ENCODE measurements at regions not wholly inside any gene's neighbourhood (a gene's known extent, or its start where the extent isn't known, plus 50 kb on each side); places are given as distances from the start of the nearest gene placed in this dataset.
"Not testable (repeated sequence)": the region's sequence is repeated elsewhere in the genome, so short reads cannot be mapped to it uniquely, and the experiment has no call there.

- no peak for DNase-seq (ENCODE audit: low spot score)
Measured at GRCh38 chr14:44453433-44454171, 53.5 kb downstream of the FSCB start.

- not testable (repeated sequence) for DNase-seq (ENCODE audit: low spot score)
Measured at GRCh38 chr14:44450232-44450631, 56.9 kb downstream of the FSCB start.

GRCh38 chr14:44449680-44450079, 57.4 kb downstream of the FSCB start:
- DNase-seq (ENCODE audit: low spot score): no peak

- no peak for DNase-seq (ENCODE audit: low spot score)
Measured at GRCh38 chr14:44448951-44449358, 58.1 kb downstream of the FSCB start.

GRCh38 chr14:44446965-44447364, 60.1 kb downstream of the FSCB start:
- DNase-seq (ENCODE audit: low spot score): no peak

- no peak for DNase-seq (ENCODE audit: low spot score)
Measured at GRCh38 chr14:44444454-44444853, 62.6 kb downstream of the FSCB start.

- DNase-seq (ENCODE audit: low spot score): no peak
Measured at GRCh38 chr14:44438936-44439335, 68.1 kb downstream of the FSCB start.

- DNase-seq (ENCODE audit: low spot score): no peak
Measured at GRCh38 chr14:44438221-44438620, 68.9 kb downstream of the FSCB start.

GRCh38 chr14:44436458-44436857, 70.6 kb downstream of the FSCB start:
- no peak for DNase-seq (ENCODE audit: low spot score)

GRCh38 chr14:44428231-44428945, 78.7 kb downstream of the FSCB start:
- no peak for DNase-seq (ENCODE audit: low spot score)

GRCh38 chr14:44422699-44423098, 84.4 kb downstream of the FSCB start:
- DNase-seq (ENCODE audit: low spot score): no peak

- no peak for DNase-seq (ENCODE audit: low spot score)
Measured at GRCh38 chr14:44420226-44420625, 86.9 kb downstream of the FSCB start.

- no peak for DNase-seq (ENCODE audit: low spot score)
Measured at GRCh38 chr14:44418856-44419255, 88.2 kb downstream of the FSCB start.

- no peak for DNase-seq (ENCODE audit: low spot score)
Measured at GRCh38 chr14:44417809-44418208, 89.3 kb downstream of the FSCB start.

GRCh38 chr14:44414646-44415045, 92.4 kb downstream of the FSCB start:
- DNase-seq (ENCODE audit: low spot score): no peak

GRCh38 chr14:44412858-44413569, 94.1 kb downstream of the FSCB start:
- no peak for DNase-seq (ENCODE audit: low spot score)

- DNase-seq (ENCODE audit: low spot score): no peak
Measured at GRCh38 chr14:44405011-44405486, 102.0 kb downstream of the FSCB start.

GRCh38 chr14:44404599-44404998, 102.5 kb downstream of the FSCB start:
- no peak for DNase-seq (ENCODE audit: low spot score)

GRCh38 chr14:44404036-44404435, 103.0 kb downstream of the FSCB start:
- no peak for DNase-seq (ENCODE audit: low spot score)

GRCh38 chr14:44403193-44403592, 103.9 kb downstream of the FSCB start:
- no peak for DNase-seq (ENCODE audit: low spot score)

- DNase-seq (ENCODE audit: low spot score): no peak
Measured at GRCh38 chr14:44396226-44396625, 110.9 kb downstream of the FSCB start.

- no peak for DNase-seq (ENCODE audit: low spot score)
Measured at GRCh38 chr14:44392984-44393383, 114.1 kb downstream of the FSCB start.

GRCh38 chr14:44388306-44388705, 118.8 kb downstream of the FSCB start:
- DNase-seq (ENCODE audit: low spot score): no peak
